Neural crest cell (in vitro differentiated cells): ENCODE measurements at regions not wholly inside any gene's neighbourhood (a gene's known extent, or its start where the extent isn't known, plus 50 kb on each side); places are given as distances from the start of the nearest gene placed in this dataset.
"Not testable (repeated sequence)": the region's sequence is repeated elsewhere in the genome, so short reads cannot be mapped to it uniquely, and the experiment has no call there.

Experiments
- DNase-seq: peaks from one replicate; pipeline ENCODE4 v3.0.0; 2021; ENCODE audit warnings: low read depth, mixed read lengths, low spot score
- H3K27ac Mint-ChIP-seq: one replicate; pipeline ENCODE4 v1.8.0; 2021; ENCODE audit warnings: mild to moderate bottlenecking, mixed read lengths; ENCODE audit not compliant: unreplicated experiment
- H3K27me3 Mint-ChIP-seq: 2 replicates; pipeline ENCODE4 v1.8.0; 2021; ENCODE audit warnings: low read depth, mild to moderate bottlenecking, mixed read lengths
- H3K36me3 Mint-ChIP-seq: 2 replicates; pipeline ENCODE4 v1.8.0; 2021; ENCODE audit warnings: low read depth, mild to moderate bottlenecking, mixed read lengths
- H3K4me1 Mint-ChIP-seq: 2 replicates; pipeline ENCODE4 v1.8.0; 2021; ENCODE audit warnings: mixed read lengths
- H3K4me3 Mint-ChIP-seq: one replicate; pipeline ENCODE4 v1.8.0; 2021; ENCODE audit warnings: mild to moderate bottlenecking, mixed read lengths
- H3K9me3 Mint-ChIP-seq: 2 replicates; pipeline ENCODE4 v1.8.0; 2021; ENCODE audit warnings: mixed read lengths
- TF ChIP-seq, protein P1 (sequence below): fragments of 200-600 bp; sonication (generic); conservative IDR thresholded peaks from 2 replicates; pipeline ENCODE4 v1.5.0; 2021; ENCODE audit warnings: antibody characterized with exemption, mild to moderate bottlenecking

DNA sequence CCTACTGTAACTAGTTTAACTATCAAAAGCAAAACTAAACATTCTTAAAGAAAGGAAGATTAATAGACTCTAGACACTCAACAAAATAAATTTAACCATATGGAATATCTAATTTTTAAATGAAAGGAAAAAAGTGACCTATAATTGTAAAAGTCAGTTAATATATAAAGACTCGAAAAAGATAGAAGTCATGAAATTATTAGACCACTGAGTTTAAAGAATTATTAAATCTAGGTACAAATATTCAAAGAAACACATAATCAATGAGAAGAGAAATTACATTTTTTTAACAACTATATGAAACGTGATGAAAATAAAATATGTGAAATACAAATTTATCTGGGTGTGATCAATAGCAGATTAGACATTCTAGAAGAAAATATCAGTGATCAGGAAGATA lies 706.8 kb upstream of the PCDH20 start:
- no peaks in the 10 kb centered on the region for H3K27me3 Mint-ChIP-seq
- DNase-seq: no peak
- no peak overlapping the region for H3K4me3 Mint-ChIP-seq
- peaks cover 13% of the 10 kb centered on the region for H3K4me1 Mint-ChIP-seq
- no peaks in the 10 kb centered on the region for H3K36me3 Mint-ChIP-seq
- no peak overlapping the region for H3K27ac Mint-ChIP-seq
- H3K9me3 Mint-ChIP-seq: peaks cover under 1% of the 10 kb centered on the region
- TF ChIP-seq, protein P1, sequence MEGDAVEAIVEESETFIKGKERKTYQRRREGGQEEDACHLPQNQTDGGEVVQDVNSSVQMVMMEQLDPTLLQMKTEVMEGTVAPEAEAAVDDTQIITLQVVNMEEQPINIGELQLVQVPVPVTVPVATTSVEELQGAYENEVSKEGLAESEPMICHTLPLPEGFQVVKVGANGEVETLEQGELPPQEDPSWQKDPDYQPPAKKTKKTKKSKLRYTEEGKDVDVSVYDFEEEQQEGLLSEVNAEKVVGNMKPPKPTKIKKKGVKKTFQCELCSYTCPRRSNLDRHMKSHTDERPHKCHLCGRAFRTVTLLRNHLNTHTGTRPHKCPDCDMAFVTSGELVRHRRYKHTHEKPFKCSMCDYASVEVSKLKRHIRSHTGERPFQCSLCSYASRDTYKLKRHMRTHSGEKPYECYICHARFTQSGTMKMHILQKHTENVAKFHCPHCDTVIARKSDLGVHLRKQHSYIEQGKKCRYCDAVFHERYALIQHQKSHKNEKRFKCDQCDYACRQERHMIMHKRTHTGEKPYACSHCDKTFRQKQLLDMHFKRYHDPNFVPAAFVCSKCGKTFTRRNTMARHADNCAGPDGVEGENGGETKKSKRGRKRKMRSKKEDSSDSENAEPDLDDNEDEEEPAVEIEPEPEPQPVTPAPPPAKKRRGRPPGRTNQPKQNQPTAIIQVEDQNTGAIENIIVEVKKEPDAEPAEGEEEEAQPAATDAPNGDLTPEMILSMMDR: no peak

DNA sequence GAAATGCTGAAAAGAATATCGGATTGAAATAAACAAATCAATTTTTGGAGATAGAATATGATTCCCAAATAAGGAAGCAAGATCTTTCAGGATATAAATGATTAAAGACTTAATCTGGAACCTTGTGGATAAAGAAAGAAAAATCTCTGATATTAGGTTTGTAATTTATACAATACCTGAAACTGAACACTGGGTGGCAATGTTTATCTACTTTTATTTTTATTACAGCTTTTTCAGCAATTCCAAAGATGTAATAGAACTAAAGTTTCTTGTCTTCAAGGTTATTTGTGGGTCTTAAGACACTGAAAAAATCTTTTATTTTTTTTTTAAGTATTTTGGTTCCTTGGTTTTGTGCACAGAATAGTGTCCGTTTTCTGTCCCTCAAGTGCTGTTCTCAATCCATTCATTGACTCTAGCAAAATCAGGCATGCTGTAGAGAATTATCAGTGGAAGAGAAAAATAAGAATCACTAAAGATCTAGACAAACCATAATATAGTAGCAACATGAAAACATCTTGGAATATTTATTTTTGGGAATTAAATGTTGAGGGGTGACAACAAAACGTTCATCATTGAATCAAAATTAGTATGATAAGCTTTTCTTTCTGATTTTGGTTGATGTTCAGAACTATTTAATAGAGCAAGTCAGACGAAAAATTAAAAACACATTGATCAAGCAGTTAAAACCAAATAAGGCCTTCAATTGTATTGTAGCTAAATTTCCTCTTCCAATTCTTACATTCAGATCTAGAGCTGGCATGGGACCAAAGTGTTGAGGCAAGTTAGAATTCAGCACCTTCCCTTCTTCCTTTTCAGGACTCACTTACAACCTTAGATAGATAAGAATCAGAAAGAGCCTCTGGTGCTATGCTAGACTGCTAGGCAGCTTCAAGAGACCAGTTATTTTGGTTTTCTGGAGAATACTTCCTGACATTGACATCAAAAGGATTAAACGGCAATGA lies 704.4 kb upstream of the PCDH20 start:
- H3K27ac Mint-ChIP-seq: no peak overlapping the region
- no peak overlapping the region for H3K4me3 Mint-ChIP-seq
- no peak for DNase-seq
- no peaks in the 10 kb centered on the region for H3K36me3 Mint-ChIP-seq
- H3K9me3 Mint-ChIP-seq: no peaks in the 10 kb centered on the region
- TF ChIP-seq, protein P1: peak; percentile 76
- H3K4me1 Mint-ChIP-seq: peaks cover 13% of the 10 kb centered on the region
- no peaks in the 10 kb centered on the region for H3K27me3 Mint-ChIP-seq

DNA sequence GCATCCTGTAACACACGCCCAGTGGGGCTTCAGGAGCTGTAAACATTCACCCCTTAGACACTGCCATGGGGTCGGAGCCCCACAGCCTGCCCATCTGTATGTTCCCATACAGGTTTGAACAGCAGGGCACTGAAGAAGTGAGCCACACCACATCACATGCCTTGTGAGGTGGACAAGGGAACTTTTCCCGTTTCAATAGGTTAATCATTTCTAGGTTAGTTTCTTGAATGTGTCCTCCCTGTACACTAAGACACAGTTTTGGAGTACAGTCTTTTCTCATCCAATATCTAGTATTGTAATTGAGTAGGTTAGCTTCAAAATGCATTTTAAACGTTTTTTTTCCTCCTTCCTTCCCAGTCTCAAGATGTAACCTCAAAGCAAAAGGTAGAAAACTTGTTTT lies 700.2 kb upstream of the PCDH20 start:
- H3K9me3 Mint-ChIP-seq: no peaks in the 10 kb centered on the region
- no peaks in the 10 kb centered on the region for H3K27me3 Mint-ChIP-seq

DNA sequence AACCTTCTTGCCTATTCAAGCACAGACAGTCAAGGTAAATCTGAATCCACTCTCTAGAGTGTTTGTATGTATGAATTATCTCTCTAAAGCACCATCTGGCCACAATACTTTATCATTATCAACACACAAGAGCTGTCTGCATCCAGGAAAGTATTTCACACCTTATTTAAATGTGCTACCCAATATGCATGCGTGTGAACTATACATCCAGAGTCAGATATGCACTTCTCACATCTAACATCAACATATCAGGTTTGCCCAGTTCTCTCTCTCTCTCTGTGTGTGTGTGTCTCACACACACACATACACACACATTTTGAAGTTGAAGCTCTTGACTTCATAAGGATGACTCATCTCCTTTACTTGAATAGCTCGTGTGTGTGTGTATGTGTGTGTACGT lies 697.5 kb upstream of the PCDH20 start:
- Mint-ChIP-seq H3K9me3 (peaks cover 4% of the 10 kb centered on the region), H3K4me1 (peaks cover 5% of the 10 kb centered on the region), H3K27ac (no peak overlapping the region), H3K36me3 (no peaks in the 10 kb centered on the region), H3K27me3 (no peaks in the 10 kb centered on the region), H3K4me3 (no peak overlapping the region)
- DNase-seq: no peak
- TF ChIP-seq, protein P1: no peak

More for the DNA sequence above, 700.2 kb upstream of the PCDH20 start:
- Mint-ChIP-seq H3K36me3 (no peaks in the 10 kb centered on the region), H3K4me1 (no peaks in the 10 kb centered on the region), H3K4me3 (no peak overlapping the region), H3K27ac (no peak overlapping the region)
- TF ChIP-seq, protein P1: no peak
- no peak for DNase-seq

DNA sequence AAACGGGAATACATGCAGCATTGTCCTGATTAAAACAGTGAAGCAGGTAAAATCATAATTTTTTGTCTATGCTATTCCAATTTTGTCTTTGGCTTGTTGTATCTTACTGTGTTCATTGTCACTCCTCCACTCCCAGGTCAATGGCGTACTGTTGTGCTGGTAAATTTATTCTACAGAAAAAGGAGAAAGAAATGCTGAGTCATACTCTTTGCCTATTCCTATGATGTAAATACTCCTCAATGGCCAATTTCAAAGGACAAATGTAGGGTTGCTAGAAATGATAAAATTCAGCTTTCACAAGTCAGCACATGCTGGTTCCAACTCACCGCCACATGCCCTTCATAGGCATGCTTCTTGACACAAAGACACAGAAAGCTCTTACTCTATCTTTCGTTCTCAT lies 694.4 kb upstream of the PCDH20 start:
- no peaks in the 10 kb centered on the region for H3K36me3 Mint-ChIP-seq
- peaks cover 5% of the 10 kb centered on the region for H3K4me1 Mint-ChIP-seq
- H3K4me3 Mint-ChIP-seq: no peak overlapping the region
- DNase-seq: no peak
- H3K27me3 Mint-ChIP-seq: no peaks in the 10 kb centered on the region
- no peak overlapping the region for H3K27ac Mint-ChIP-seq
- H3K9me3 Mint-ChIP-seq: peaks cover 7% of the 10 kb centered on the region
- TF ChIP-seq, protein P1: no peak

DNA sequence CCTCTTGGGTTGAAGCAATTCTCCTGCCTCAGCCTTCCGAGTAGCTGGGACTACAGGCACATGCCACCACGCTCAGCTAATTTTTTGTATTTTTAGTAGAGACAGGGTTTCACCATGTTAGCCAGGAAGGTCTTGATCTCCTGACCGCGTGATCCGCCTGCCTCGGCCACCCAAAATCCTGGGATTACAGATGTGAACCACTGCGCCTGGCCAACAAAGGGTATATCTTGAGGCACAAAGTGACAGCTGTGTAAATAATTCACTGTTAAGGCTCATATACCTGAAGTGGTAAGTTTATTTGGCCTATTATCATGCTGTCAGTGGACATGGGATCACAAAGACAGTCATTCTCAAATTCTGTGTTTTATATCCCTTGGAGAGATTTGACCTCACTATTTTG lies 688.5 kb upstream of the PCDH20 start:
- not testable (repeated sequence) for H3K27me3 Mint-ChIP-seq, H3K9me3 Mint-ChIP-seq, H3K36me3 Mint-ChIP-seq, DNase-seq, H3K27ac Mint-ChIP-seq, H3K4me1 Mint-ChIP-seq, H3K4me3 Mint-ChIP-seq
